ENCODE measurements at regions not wholly inside any gene's neighbourhood (a gene's known extent, or its start where the extent isn't known, plus 50 kb on each side); places are given as distances from the start of the nearest gene placed in this dataset.

DNA sequence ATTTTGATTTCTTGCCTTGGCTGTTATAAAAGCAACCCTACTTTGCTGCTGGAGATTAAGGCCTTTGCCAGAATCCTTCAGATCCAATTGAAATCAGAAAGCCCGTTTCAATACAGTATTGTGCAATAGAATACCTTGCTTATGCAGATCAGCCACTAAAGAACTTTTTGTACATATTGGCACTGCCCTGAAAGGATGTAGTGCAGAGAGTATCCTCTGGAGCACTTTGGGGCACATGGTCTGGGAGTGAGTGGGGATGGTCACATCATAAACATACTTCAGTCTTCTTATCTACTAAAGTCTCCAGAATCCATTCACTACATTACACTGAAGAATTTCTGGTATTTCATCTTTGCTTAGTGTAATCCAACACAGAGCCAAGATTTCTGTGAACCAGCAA lies 189.0 kb downstream of the CENPF start:
- Mint-ChIP-seq H3K9me3 (no peaks in the 10 kb centered on the region), H3K27ac (no peak overlapping the region), H3K36me3 (ENCODE audit: low read depth) (no peaks in the 10 kb centered on the region), H3K4me1 (no peaks in the 10 kb centered on the region), H3K27me3 (ENCODE audit: insufficient read depth) (peaks cover 6% of the 10 kb centered on the region), H3K4me3 (no peak overlapping the region)
- TF ChIP-seq CTCF (conservative IDR thresholded peaks at IDR 0.05), result no peak
- WGBS, 2 experiments (ENCODE audit: insufficient coverage in 1 of 2, insufficient read length in 1 of 2), result 90% methylated on average over 1 of the region's 1 CpG; no CpG with 5 or more reads in 1 of the 2 experiments
- no peak overlapping the region for H3K27ac ChIP-seq (ENCODE audit: low read depth, low read length)
- H3K9ac ChIP-seq (ENCODE audit: extremely low read depth, low read length, poor library complexity, severe bottlenecking), result no peak overlapping the region
- DNase-seq, result no peak
- peaks cover 18% of the 10 kb centered on the region for H3K27me3 ChIP-seq (ENCODE audit: control insufficient read depth, insufficient read depth, low read length, poor library complexity, severe bottlenecking)
- H3K4me3 ChIP-seq (ENCODE audit: low read length), result no peak overlapping the region
- H3K4me1 ChIP-seq (ENCODE audit: control insufficient read depth, insufficient read depth, low read length), result no peaks in the 10 kb centered on the region
- no peaks in the 10 kb centered on the region for H3K9me3 ChIP-seq (ENCODE audit: control insufficient read depth, low read length)
- H3K36me3 ChIP-seq (ENCODE audit: control insufficient read depth, insufficient read depth, low read length), result no peaks in the 10 kb centered on the region

DNA sequence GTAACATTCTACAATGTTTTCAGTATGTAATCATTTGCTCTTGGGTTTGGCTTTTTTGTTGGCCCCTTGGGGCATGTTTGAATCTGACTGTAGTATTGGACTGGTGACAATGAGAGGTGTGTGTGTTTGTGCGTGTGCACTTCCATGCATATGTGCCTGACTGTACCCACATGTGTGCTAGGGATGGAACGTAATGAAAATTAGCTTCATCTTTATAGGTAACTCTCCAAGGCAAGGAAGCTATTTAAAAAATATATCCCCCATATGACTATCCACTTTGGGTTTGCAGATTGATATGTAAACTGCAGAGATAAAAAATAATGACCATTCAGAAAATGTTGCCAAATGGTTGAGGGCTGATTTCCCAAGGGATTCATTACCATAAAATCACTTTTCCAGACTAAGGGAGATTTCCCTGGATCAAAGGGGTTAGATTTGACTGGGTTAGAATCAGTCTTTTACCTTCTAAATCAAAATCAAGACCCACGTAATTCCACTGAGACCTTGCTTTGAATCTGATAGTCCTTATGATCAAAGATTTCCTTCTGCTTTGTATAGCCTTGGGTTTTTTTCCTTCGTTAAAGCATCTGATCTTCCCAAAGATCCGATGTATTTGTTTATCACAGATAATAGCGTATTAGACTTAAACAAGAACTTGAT lies 189.7 kb downstream of the CENPF start:
- H3K36me3 ChIP-seq (ENCODE audit: control insufficient read depth, insufficient read depth, low read length), result no peaks in the 10 kb centered on the region
- no peak overlapping the region for H3K27ac ChIP-seq (ENCODE audit: low read depth, low read length)
- no peaks in the 10 kb centered on the region for H3K9me3 Mint-ChIP-seq
- TF ChIP-seq CTCF (conservative IDR thresholded peaks at IDR 0.05), result no peak
- H3K27me3 Mint-ChIP-seq (ENCODE audit: insufficient read depth), result peaks cover 6% of the 10 kb centered on the region
- peaks cover 14% of the 10 kb centered on the region for H3K27me3 ChIP-seq (ENCODE audit: control insufficient read depth, insufficient read depth, low read length, poor library complexity, severe bottlenecking)
- H3K4me1 Mint-ChIP-seq, result no peaks in the 10 kb centered on the region
- 75 to 97% methylated on average over 4 to 6 of the region's 6 CpGs for WGBS, 2 experiments (ENCODE audit: insufficient coverage in 1 of 2, insufficient read length in 1 of 2)
- no peak overlapping the region for H3K27ac Mint-ChIP-seq
- no peak overlapping the region for H3K4me3 ChIP-seq (ENCODE audit: low read length)
- H3K4me1 ChIP-seq (ENCODE audit: control insufficient read depth, insufficient read depth, low read length), result no peaks in the 10 kb centered on the region
- H3K4me3 Mint-ChIP-seq, result no peak overlapping the region
- no peak overlapping the region for H3K9ac ChIP-seq (ENCODE audit: extremely low read depth, low read length, poor library complexity, severe bottlenecking)
- no peaks in the 10 kb centered on the region for H3K9me3 ChIP-seq (ENCODE audit: control insufficient read depth, low read length)
- no peaks in the 10 kb centered on the region for H3K36me3 Mint-ChIP-seq (ENCODE audit: low read depth)
- no peak for DNase-seq

DNA sequence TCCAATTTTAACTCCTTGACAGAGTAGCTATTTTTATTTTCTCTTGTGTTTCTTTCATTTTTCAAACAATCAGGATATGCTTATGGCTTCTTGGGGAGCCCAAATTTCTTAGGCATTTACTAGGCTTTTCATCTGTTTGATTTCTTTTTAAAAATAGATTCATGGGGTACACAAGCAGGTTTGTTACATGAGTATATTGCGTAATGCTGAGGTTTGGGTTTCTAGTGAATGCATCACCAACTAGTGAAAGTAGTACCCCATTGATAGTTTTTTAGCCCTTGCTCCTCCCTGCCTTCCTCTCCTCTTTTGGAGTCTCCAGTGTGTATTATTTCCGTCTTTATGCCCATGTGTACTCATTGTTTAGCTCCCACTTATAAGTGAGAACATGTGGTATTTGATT lies 190.7 kb downstream of the CENPF start:
- H3K4me1 Mint-ChIP-seq, result no peaks in the 10 kb centered on the region
- no peaks in the 10 kb centered on the region for H3K9me3 Mint-ChIP-seq
- no peak for DNase-seq
- H3K36me3 Mint-ChIP-seq (ENCODE audit: low read depth), result no peaks in the 10 kb centered on the region
- H3K36me3 ChIP-seq (ENCODE audit: control insufficient read depth, insufficient read depth, low read length), result no peaks in the 10 kb centered on the region
- no peak overlapping the region for H3K27ac ChIP-seq (ENCODE audit: low read depth, low read length)
- no peaks in the 10 kb centered on the region for H3K4me1 ChIP-seq (ENCODE audit: control insufficient read depth, insufficient read depth, low read length)
- no peak overlapping the region for H3K4me3 Mint-ChIP-seq
- no peak overlapping the region for H3K9ac ChIP-seq (ENCODE audit: extremely low read depth, low read length, poor library complexity, severe bottlenecking)
- H3K27me3 Mint-ChIP-seq (ENCODE audit: insufficient read depth), result peaks cover 3% of the 10 kb centered on the region
- H3K27ac Mint-ChIP-seq, result no peak overlapping the region
- no peaks in the 10 kb centered on the region for H3K9me3 ChIP-seq (ENCODE audit: control insufficient read depth, low read length)
- TF ChIP-seq CTCF (conservative IDR thresholded peaks at IDR 0.05), result no peak
- WGBS, 2 experiments (ENCODE audit: insufficient coverage in 1 of 2, insufficient read length in 1 of 2), result 97% methylated on average over 2 of the region's 2 CpGs; no CpG with 5 or more reads in 1 of the 2 experiments
- peaks cover 4% of the 10 kb centered on the region for H3K27me3 ChIP-seq (ENCODE audit: control insufficient read depth, insufficient read depth, low read length, poor library complexity, severe bottlenecking)
- no peak overlapping the region for H3K4me3 ChIP-seq (ENCODE audit: low read length)
